ENCODE measurements at regions not wholly inside any gene's neighbourhood (a gene's known extent, or its start where the extent isn't known, plus 50 kb on each side); places are given as distances from the start of the nearest gene placed in this dataset.

GRCh38 chr11:95698676-95699557, 90.7 kb downstream of the FAM76B start:
- peak overlapping the region in 1 of 4 donors; percentile 35 for H3K27ac ChIP-seq

GRCh38 chr11:95697614-95698408, 91.8 kb downstream of the FAM76B start:
- intact Hi-C loops (cut with DNase I; ENCODE audit: low total_unique reads) (no loop called here), in situ Hi-C loops (cut with MboI; ENCODE audit: low pct_ligation_motif_present in 1 of 4, low pct_unique_long_range_greater_than_20kb in 1 of 4, low sequenced_read_pairs in 3 of 4) (no loop called here)
- Histone ChIP-seq H3K9me3 (no peaks in the 10 kb centered on the region), H3K27me3 (no peaks in the 10 kb centered on the region), H3K4me1 (peaks cover 0 to 23% (median 2%) of the 10 kb centered on the region in 4 donors), H3K27ac (no peak overlapping the region), H3K4me3 (no peak overlapping the region), H3K36me3 (no peaks in the 10 kb centered on the region)
- TF ChIP-seq CTCF (IDR thresholded peaks at IDR 0.05) (no peak), POLR2AphosphoS5 (IDR thresholded peaks at IDR 0.05) (no peak), EP300 (IDR thresholded peaks at IDR 0.05; ENCODE audit: low read depth) (no peak), POLR2A (IDR thresholded peaks at IDR 0.05) (no peak)
- WGBS, 2 donors (ENCODE audit: low coverage in 1 of 2): 74 to 75% methylated on average over 7 to 10 of the region's 10 CpGs
- no peak for DNase-seq

More at GRCh38 chr11:95698676-95699557, 90.7 kb downstream of the FAM76B start:
- intact Hi-C loops (cut with DNase I; ENCODE audit: low total_unique reads): no loop called here
- Histone ChIP-seq H3K27me3 (no peaks in the 10 kb centered on the region), H3K36me3 (no peaks in the 10 kb centered on the region), H3K4me3 (no peak overlapping the region), H3K9me3 (no peaks in the 10 kb centered on the region), H3K4me1 (peaks cover 0 to 29% (median 10%) of the 10 kb centered on the region in 4 donors)
- no peak for TF ChIP-seq EP300 (IDR thresholded peaks at IDR 0.05; ENCODE audit: low read depth)
- no peak for TF ChIP-seq POLR2AphosphoS5 (IDR thresholded peaks at IDR 0.05)
- TF ChIP-seq CTCF (IDR thresholded peaks at IDR 0.05): no peak
- TF ChIP-seq POLR2A (IDR thresholded peaks at IDR 0.05): no peak
- in situ Hi-C loops (cut with MboI; ENCODE audit: low pct_ligation_motif_present in 1 of 4, low pct_unique_long_range_greater_than_20kb in 1 of 4, low sequenced_read_pairs in 3 of 4): no loop called here
- no peak for DNase-seq
- 69 to 72% methylated on average over 4 of the region's 4 CpGs for WGBS, 2 donors (ENCODE audit: low coverage in 1 of 2)

- intact Hi-C loops (cut with DNase I; ENCODE audit: low total_unique reads): no loop called here
- no peak for TF ChIP-seq POLR2A (IDR thresholded peaks at IDR 0.05)
- TF ChIP-seq EP300 (IDR thresholded peaks at IDR 0.05; ENCODE audit: low read depth): no peak
- TF ChIP-seq POLR2AphosphoS5 (IDR thresholded peaks at IDR 0.05): no peak
- TF ChIP-seq CTCF (IDR thresholded peaks at IDR 0.05): no peak
- in situ Hi-C loops (cut with MboI; ENCODE audit: low pct_ligation_motif_present in 1 of 4, low pct_unique_long_range_greater_than_20kb in 1 of 4, low sequenced_read_pairs in 3 of 4): no loop called here
- Histone ChIP-seq H3K4me1 (peaks cover 0 to 8% (median 1%) of the 10 kb centered on the region in 4 donors), H3K36me3 (no peaks in the 10 kb centered on the region), H3K27me3 (peaks cover 4% of the 10 kb centered on the region), H3K9me3 (no peaks in the 10 kb centered on the region), H3K27ac (no peak overlapping the region), H3K4me3 (no peak overlapping the region)
- no peak for DNase-seq
Measured at GRCh38 chr11:95695181-95695580, 94.4 kb downstream of the FAM76B start.

- no peak for DNase-seq
- Histone ChIP-seq H3K9me3 (no peaks in the 10 kb centered on the region), H3K4me3 (no peak overlapping the region), H3K27me3 (peaks cover 4% of the 10 kb centered on the region), H3K36me3 (no peaks in the 10 kb centered on the region), H3K4me1 (no peaks in the 10 kb centered on the region), H3K27ac (no peak overlapping the region)
- intact Hi-C loops (cut with DNase I; ENCODE audit: low total_unique reads) (no loop called here), in situ Hi-C loops (cut with MboI; ENCODE audit: low pct_ligation_motif_present in 1 of 4, low pct_unique_long_range_greater_than_20kb in 1 of 4, low sequenced_read_pairs in 3 of 4) (no loop called here)
- TF ChIP-seq CTCF (IDR thresholded peaks at IDR 0.05) (no peak), POLR2AphosphoS5 (IDR thresholded peaks at IDR 0.05) (no peak), EP300 (IDR thresholded peaks at IDR 0.05; ENCODE audit: low read depth) (no peak), POLR2A (IDR thresholded peaks at IDR 0.05) (no peak)
- WGBS, 2 donors (ENCODE audit: low coverage in 1 of 2): 0 to 3% methylated on average over 1 of the region's 1 CpG
Measured at GRCh38 chr11:95693298-95693697, 96.3 kb downstream of the FAM76B start.

Measured in transverse colon (tissue), 4 donors.